SK-N-SH treated with all-trans-retinoic acid at 6 μM for 48 hours (cell line): ENCODE measurements at regions not wholly inside any gene's neighbourhood (a gene's known extent, or its start where the extent isn't known, plus 50 kb on each side); places are given as distances from the start of the nearest gene placed in this dataset.

Experiments used
- ATAC-seq: fragments of 200-7000 bp; cut with Tn5 transposase; 3 replicates; pipeline ENCODE4 v1.9.1; 2020; ENCODE audit warnings: mild to moderate bottlenecking, moderate library complexity
- ARNTL ChIP-seq: fragments of 450-650 bp; formaldehyde crosslinking; IDR thresholded peaks from 2 replicates; pipeline ENCODE4 v1.5.0; 2020; ENCODE audit warnings: low read depth, mild to moderate bottlenecking, moderate library complexity, borderline replicate concordance
- BACH2 ChIP-seq: fragments of 250-450 bp; sonication (Bioruptor Pico); IDR thresholded peaks from 2 replicates; pipeline ENCODE4 v1.9.0; 2021; ENCODE audit warnings: mild to moderate bottlenecking, borderline replicate concordance
- CREB5 ChIP-seq: fragments of 250-450 bp; sonication (Bioruptor Pico); IDR thresholded peaks from 2 replicates; pipeline ENCODE4 v1.5.1; 2020; ENCODE audit warnings: low read depth, mild to moderate bottlenecking, moderate library complexity
- CSDC2 ChIP-seq: fragments of 250-450 bp; sonication (Bioruptor Pico); IDR thresholded peaks from 2 replicates; pipeline ENCODE4 v1.5.0; 2020; ENCODE audit warnings: mild to moderate bottlenecking, moderate library complexity
- CSRNP3 ChIP-seq: fragments of 250-450 bp; sonication (Bioruptor Pico); IDR thresholded peaks from 2 replicates; pipeline ENCODE4 v1.5.1; 2021; ENCODE audit warnings: mild to moderate bottlenecking, moderate library complexity
- ESRRG ChIP-seq: fragments of 250-450 bp; sonication (Bioruptor Pico); IDR thresholded peaks from 2 replicates; pipeline ENCODE4 v1.6.1; 2021; ENCODE audit warnings: mild to moderate bottlenecking
- ISL1 ChIP-seq: fragments of 250-450 bp; sonication (Bioruptor Pico); IDR thresholded peaks from 2 replicates; pipeline ENCODE4 v2.1.2; 2022; ENCODE audit warnings: mild to moderate bottlenecking, moderate library complexity
- OSR1 ChIP-seq: fragments of 250-450 bp; sonication (Bioruptor Pico); IDR thresholded peaks from 2 replicates; pipeline ENCODE4 v1.8.0; 2022; ENCODE audit warnings: moderate library complexity, mild to moderate bottlenecking, inconsistent platforms
- PATZ1 ChIP-seq: fragments of 250-450 bp; sonication (Bioruptor Pico); IDR thresholded peaks from 2 replicates; pipeline ENCODE4 v1.8.0; 2020; ENCODE audit warnings: mild to moderate bottlenecking, moderate library complexity, borderline replicate concordance
- POU6F1 ChIP-seq: fragments of 250-450 bp; sonication (Bioruptor Pico); IDR thresholded peaks from 2 replicates; pipeline ENCODE4 v1.8.0; 2021; ENCODE audit warnings: low read depth, mild to moderate bottlenecking, moderate library complexity, borderline replicate concordance
- PPARA ChIP-seq: fragments of 250-450 bp; sonication (Bioruptor Pico); IDR thresholded peaks from 2 replicates; pipeline ENCODE4 v1.5.0; 2020; ENCODE audit warnings: mild to moderate bottlenecking, borderline replicate concordance
- RARB ChIP-seq: fragments of 250-450 bp; sonication (Bioruptor Pico); IDR thresholded peaks from 2 replicates; pipeline ENCODE4 v1.8.0; 2021; ENCODE audit warnings: mild to moderate bottlenecking, moderate library complexity
- SNAI2 ChIP-seq: fragments of 250-450 bp; sonication (Bioruptor Pico); IDR thresholded peaks from 2 replicates; pipeline ENCODE4 v1.5.0; 2020; ENCODE audit warnings: mild to moderate bottlenecking, moderate library complexity
- TCF4 ChIP-seq: fragments of 250-450 bp; sonication (Bioruptor Pico); IDR thresholded peaks from 2 replicates; pipeline ENCODE4 v1.8.0; 2021; ENCODE audit warnings: mild to moderate bottlenecking, moderate library complexity, borderline replicate concordance
- TSHZ2 ChIP-seq: fragments of 250-450 bp; sonication (Bioruptor Pico); IDR thresholded peaks from 2 replicates; pipeline ENCODE4 v1.5.0; 2020; ENCODE audit warnings: mild to moderate bottlenecking, moderate library complexity
- ZC3H10 ChIP-seq: fragments of 250-450 bp; sonication (Bioruptor Pico); IDR thresholded peaks from 2 replicates; pipeline ENCODE4 v1.5.1; 2021; ENCODE audit warnings: mild to moderate bottlenecking, moderate library complexity
- ZFP3 ChIP-seq: fragments of 250-450 bp; sonication (Bioruptor Pico); IDR thresholded peaks from 2 replicates; pipeline ENCODE4 v1.5.0; 2020; ENCODE audit warnings: mild to moderate bottlenecking, moderate library complexity
- ZFP30 ChIP-seq: fragments of 450-650 bp; formaldehyde crosslinking; IDR thresholded peaks from 2 replicates; pipeline ENCODE4 v1.5.0; 2022; ENCODE audit warnings: mild to moderate bottlenecking, moderate library complexity
- ZNF565 ChIP-seq: fragments of 450-650 bp; formaldehyde crosslinking; conservative IDR thresholded peaks from 2 replicates; pipeline ENCODE4 v1.5.0; 2020; ENCODE audit warnings: low read depth, mild to moderate bottlenecking, moderate library complexity
- ZNF70 ChIP-seq: fragments of 450-650 bp; formaldehyde crosslinking; IDR thresholded peaks from 2 replicates; pipeline ENCODE4 v1.5.0; 2020; ENCODE audit warnings: mild to moderate bottlenecking, moderate library complexity

GRCh38 chr6:139891471-139891870 lies 517.0 kb upstream of the CITED2 start:
- no peak for ATAC-seq
- TF ChIP-seq RARB, result no peak
- no peak for TF ChIP-seq OSR1 (CRISPR knock-in tag)
- TF ChIP-seq TSHZ2, result no peak
- no peak for TF ChIP-seq ZNF565 (CRISPR knock-in tag)
- TF ChIP-seq, all 23 proteins: peak for 0

- TF ChIP-seq TSHZ2 (no peak), ISL1 (CRISPR knock-in tag) (no peak), PPARA (CRISPR knock-in tag) (no peak), TCF4 (CRISPR knock-in tag) (no peak), RARB (no peak), ARNTL (no peak), CSDC2 (CRISPR knock-in tag) (no peak), ZFP3 (CRISPR knock-in tag) (no peak), PATZ1 (CRISPR knock-in tag) (no peak), CREB5 (CRISPR knock-in tag) (no peak), POU6F1 (CRISPR knock-in tag) (no peak), SNAI2 (CRISPR knock-in tag) (no peak), OSR1 (CRISPR knock-in tag) (no peak), ZC3H10 (CRISPR knock-in tag) (no peak), ESRRG (CRISPR knock-in tag) (no peak)
- ATAC-seq, result peak; percentile 36; the same call in 1 of the 3 replicates
Observed at GRCh38 chr6:139888681-139889122, 514.3 kb upstream of the CITED2 start.

- no peak for ATAC-seq
- TF ChIP-seq ZNF565 (CRISPR knock-in tag), result no peak
- TF ChIP-seq ZNF70 (CRISPR knock-in tag), result no peak
- TF ChIP-seq TCF4 (CRISPR knock-in tag), result no peak
- TF ChIP-seq CSRNP3 (CRISPR knock-in tag), result no peak
- no peak for TF ChIP-seq ZFP30 (CRISPR knock-in tag)
- TF ChIP-seq ISL1 (CRISPR knock-in tag), result no peak
- TF ChIP-seq SNAI2 (CRISPR knock-in tag), result no peak
- no peak for TF ChIP-seq ESRRG (CRISPR knock-in tag)
- no peak for TF ChIP-seq RARB
- TF ChIP-seq POU6F1 (CRISPR knock-in tag), result no peak
- TF ChIP-seq CSDC2 (CRISPR knock-in tag), result no peak
- TF ChIP-seq BACH2 (CRISPR knock-in tag), result no peak
- TF ChIP-seq TSHZ2, result no peak
- TF ChIP-seq ZC3H10 (CRISPR knock-in tag), result no peak
- no peak for TF ChIP-seq ARNTL
Observed at GRCh38 chr6:139887275-139887674, 512.8 kb upstream of the CITED2 start.
